NCI-H128 (cell line): ENCODE measurements at regions not wholly inside any gene's neighbourhood (a gene's known extent, or its start where the extent isn't known, plus 50 kb on each side); places are given as distances from the start of the nearest gene placed in this dataset.

Source experiments
- DNase-seq: peaks from one replicate; lab custom pipeline; 2025; ENCODE audit not compliant: unreplicated experiment; lab: John Stamatoyannopoulos, UW

DNA sequence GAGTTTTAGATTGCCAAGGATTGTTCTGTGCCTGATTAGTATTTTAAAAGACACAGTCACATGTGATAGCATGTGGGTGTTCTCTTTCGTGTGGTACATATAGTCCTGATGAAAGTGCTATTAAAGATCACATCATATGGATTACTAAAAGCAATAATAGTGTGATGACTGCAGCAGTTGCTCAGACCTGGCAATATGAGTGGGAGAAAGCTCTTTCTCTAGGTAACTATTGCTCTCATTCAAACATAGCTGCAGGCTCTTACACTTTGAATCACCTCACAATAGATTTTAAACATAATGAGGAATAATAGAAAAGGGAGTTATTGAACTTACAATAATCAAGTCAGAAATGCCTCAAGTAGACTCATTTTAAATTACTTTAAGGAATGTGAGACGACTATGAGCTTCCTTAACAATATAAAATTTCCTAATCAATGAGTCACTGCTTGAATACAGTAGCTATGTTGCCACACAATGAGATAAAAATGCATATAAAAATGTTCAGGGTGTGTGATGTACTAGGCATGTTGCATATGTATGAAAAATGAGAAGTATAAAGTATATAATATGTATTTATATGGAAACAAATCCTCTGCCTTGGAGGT lies 452.1 kb downstream of the TMX3 start:
- DNase-seq, result no peak

DNA sequence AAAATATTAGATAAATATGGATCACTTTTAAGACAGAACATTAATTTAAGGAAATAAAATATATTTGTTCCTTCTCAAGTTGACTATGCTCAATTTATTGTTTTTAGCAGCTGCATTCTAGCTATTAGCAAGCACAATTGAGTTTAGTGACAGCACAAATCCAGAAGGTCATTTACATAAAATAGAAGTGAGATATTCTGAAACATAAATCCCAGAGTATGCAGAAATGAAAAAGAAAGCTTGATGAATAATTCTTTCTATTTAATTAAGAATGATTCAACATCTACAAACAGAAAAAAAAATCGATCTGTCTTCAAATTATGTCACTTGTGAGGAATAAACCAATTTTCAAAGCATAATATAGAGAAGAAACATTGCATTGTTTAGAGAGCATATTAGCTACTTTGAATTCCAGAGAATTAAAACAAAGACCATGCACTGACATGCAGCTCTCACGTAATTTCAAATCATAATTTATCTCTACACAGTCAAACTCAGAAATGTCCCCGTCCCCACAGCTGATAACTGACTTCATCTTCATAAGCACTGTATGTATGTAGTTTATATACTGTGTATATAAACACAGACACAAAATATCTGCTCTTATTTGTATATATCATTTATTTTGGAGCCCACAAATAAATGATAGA lies 458.4 kb downstream of the TMX3 start:
- no peak for DNase-seq

DNA sequence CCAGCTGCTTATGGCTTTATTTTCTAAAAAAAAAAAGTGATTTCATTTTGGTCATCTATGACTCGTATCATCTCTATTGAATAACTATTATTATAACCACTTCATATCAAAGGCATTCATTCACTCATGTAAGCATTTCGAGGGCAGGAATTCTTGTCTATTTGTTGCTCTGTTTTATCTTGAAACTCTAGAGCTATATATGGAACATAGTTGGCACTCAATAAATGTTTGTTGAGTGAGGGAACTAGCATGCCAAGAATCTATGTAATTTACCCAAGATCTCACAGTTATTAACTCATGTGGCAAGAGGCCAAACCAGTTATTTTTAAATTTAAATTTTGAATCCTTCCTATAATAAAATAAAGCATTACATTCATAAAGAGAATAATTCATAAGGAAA lies 470.1 kb downstream of the TMX3 start:
- no peak for DNase-seq

DNA sequence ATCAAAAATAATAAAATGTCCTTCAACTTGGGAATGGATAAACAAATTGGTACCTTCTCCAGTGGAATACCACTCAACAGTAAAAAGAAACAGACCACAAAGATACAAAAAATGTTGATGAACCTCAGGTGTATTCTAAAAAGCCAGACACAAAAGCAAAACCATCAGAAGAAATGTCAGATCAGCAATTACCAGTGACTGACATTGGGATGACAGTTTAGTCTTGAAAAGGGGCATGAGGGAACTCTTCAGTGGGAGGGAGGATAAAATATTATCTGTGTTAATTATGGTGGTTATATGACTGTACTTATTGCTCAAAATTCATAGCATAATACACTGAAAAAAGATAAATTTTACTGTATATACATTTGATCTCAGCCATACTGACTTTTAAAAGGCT lies 473.0 kb downstream of the TMX3 start:
- DNase-seq, result no peak

DNA sequence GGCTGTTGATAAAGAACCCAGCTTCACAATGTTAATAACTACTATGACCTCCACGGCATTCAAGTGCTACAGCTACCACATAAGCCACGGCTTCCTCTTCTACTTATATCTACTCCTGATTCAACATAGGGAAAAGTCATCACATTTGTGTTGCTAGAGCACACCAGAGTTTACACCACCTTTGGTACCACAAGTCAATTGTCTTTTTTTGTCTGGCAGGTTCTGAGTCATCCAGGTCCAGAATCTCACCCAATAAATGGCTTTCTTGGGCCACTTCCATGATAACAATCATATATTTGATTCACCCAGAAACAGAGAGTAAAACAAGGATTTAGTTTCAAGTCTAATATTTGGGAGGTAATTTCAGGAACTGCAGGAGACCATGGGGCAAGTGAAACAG lies 480.2 kb downstream of the TMX3 start:
- no peak for DNase-seq

DNA sequence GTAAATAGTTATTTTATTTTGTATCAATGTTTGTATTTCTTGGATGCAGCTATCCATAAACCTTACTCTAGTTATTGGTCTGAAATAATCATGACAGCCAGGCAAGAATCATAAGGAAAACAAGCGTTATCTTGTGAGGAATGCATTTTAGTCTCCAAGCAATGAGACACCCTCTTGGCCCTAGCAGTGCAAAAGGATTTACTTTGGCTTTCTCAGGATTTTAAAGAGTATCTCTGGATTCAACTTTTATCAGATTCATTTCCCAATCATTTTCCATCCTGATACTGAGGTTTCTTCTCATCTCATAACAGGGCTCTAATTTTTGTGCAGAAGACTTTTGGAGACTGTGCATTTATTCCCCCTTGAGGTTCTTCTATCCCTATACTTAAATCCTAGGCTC lies 480.8 kb downstream of the TMX3 start:
- DNase-seq, result no peak

DNA sequence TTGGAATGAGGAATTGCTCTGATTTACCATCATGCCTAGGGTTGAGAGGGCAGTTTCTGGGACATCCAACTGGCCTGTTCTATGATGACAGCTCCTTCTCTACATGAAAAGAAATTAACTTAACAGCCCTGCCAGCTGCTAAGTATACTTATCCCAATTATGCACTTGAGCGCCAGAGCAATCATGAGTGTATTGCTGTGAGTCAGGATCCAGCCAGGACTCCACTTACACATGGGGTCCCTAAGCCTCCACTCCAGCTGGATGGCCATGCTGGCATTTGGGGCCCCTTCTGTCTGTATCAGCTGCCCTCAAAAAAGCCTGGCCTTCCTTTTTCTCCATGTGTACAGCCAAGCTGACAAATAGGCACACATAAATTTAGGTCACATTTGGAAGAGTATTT lies 481.9 kb downstream of the TMX3 start:
- DNase-seq, result peak; percentile 97

DNA sequence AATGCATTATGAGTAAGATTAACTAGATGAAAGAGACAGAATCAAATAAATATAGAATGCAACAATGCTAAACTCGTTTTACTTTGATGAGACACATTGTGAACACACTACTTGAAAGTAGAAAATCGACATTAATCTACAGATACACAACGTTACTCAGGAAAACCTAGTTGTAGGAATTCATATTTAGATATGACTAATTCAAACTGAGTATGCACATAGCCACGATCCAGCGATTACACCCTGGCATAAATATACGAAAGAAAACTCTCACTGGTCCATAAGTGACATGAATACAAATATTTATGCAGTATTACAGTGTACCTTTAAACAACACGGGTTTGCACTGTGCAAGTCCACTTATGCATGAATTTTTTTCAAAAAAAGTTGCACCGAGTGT lies 485.6 kb downstream of the TMX3 start:
- DNase-seq, result no peak

DNA sequence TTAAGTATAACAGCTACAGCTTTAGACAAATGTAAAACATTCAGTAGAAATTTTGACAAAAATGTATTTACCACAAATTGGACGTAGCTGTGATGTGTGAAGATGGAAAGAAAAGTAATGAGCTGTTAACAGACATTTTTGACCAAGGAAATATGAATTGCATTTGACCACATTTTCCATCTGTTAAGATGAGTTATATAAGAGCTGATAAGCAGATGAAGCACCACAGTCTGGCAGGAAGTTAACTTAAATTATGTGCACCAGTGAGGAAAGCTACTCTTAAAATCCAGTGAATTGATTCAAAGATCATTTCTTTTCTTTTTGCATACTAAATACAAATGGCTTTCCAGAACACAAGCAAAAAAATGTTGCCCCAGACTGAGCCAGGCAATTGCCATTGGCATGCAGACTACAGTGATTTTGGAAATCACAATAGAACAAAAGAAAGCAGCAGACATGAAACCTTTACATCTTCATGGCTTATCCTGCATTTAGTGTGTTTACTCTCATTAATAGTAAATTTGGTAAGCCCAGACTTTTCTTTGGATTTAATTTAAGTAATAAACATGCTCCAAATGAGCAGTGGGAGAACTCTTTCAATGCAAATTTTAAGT lies 493.7 kb downstream of the TMX3 start:
- DNase-seq, result no peak

DNA sequence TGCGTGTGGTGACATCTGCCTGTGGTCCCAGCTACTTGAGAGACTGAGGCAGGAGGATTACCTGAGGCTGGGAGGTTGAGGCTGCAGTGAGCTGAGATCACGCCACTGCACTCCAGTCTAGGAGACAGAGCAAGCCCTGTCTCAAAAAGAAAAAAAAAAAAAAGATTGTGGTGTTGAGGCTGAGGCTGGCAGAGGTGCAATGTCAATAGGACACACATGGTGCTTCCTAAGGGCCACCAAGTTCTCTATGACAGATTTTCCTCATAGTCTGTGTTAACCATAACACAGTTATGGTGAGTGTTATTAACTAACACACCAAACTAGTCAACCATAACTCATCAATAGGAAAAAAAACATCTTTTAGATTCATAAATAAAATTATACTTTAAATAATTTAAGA lies 494.4 kb downstream of the TMX3 start:
- no peak for DNase-seq

DNA sequence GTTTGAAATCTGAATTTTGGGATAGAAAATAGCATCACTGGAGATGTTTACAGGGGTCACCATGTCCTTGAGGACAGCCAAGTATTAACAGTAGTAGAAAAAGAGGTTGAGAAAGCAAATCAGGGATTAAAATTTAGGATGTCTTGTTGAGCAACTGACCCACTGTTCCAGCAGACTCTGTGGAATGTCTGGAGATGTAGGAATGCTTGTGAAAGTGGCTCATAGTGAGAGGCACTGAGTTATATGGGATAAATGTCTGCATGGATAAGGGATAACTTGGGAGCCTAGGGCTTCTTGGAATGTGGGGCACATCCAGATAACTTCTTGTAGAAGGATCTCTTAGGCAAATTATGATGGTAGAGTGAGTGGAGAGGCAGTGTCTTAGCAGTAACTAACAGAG lies 495.0 kb downstream of the TMX3 start:
- DNase-seq, result no peak

DNA sequence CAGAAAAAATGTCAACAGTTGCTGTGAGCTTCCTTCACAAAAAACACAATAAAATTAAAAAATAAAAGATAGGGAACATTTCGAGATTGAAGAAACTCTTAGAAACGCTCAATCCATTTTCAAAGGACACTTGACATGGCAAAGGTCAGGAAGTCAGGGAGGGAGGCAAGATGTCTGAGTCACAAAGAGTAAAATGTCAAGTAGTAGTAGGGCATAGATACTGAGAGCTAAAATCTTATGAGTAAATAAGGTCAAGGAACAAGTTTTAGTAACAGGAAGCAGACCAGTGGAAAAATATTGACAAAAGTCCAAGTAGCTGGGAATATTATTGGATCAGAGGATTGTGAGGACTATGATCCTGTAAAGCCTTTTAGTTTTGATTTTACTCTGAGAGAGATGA lies 495.6 kb downstream of the TMX3 start:
- no peak for DNase-seq

DNA sequence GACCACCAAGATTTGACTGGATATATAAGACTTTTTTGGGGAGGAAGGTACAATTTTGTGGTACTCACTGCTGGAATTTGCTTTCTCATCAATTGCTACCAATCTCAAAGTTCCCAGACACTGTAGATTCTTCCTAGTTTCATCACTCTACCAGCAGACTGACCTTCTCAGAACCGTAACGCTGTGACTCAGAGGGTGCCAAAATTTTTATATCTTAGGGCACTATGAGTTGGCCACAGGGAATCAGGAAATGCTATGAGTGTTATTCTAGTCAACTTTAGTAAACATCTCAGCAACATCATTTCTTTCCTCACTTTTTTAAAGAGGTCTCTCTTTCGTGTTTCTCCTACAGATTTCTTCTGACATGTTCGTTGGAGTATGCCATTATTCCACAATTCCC lies 499.0 kb downstream of the TMX3 start:
- no peak for DNase-seq

DNA sequence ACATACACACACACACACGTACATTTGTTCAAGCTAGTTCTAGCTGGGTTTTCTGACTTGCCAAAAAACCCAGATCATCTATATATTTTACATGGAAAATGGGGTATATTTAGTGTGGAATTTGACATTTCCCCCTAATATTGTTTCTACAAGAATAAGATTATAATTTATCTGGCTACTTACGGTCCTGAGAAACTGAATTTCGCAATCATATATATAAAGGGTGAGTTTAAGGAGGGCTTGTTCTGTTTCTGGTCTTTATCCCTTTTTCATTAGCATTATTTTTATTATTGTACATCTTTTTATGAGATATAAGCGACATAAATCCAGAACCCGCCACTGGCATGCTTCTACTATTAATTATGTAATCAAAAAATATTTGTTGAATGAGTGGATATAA lies 528.9 kb downstream of the TMX3 start:
- DNase-seq, result no peak

DNA sequence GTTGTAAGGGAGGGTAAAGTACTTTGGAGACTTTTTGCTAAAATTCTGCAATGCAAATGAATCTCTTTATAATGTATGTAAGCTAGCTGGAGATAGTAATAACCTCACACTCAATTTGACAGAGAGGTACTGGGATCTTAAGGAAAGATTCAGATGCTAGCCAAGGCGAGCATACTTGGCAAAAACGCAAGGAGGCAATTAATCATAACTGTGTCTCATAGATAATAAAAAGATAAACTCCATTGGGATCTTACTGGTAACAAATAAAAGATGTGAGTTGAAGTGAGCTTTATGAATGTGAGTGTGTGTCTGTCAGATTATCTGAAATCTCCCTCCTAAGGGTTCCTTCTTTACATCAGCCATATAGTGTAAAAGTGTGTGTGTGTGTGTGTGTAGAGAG lies 533.0 kb downstream of the TMX3 start:
- no peak for DNase-seq

DNA sequence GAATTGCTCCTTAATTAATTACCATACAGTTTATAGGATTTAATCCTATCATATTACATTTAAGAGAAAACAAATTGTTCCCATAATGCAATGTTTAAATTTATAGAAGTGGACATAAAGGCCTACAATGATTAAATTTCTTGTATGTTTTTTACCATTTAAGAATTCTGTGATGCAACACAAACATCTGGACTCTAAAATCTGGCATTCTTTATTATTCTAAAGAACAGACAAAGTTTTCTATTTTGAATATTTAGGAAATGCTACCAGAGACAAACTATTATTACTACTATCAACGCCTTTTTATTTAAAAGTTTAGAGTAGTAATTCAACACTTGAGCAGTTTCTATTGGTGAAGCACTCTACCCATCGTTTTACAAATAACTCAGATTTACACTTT lies 535.1 kb downstream of the TMX3 start:
- no peak for DNase-seq

DNA sequence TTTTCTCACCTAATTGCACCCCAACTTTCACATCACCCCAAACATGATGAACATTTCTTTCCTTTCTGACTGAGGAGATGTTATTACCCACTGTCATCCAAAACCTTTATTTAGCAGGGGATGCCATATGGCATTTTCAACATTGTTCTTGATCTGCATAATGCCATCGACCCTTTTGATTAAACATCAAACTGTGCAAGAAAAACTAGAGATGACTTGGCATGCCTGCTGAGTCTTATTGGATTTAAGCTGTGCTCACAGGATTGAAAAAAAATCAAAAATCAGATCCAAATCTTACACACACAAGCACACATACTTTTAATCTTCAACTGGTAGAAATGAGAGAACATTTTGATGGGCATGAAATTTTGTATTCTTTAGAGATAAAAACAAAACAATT lies 536.0 kb downstream of the TMX3 start:
- no peak for DNase-seq

DNA sequence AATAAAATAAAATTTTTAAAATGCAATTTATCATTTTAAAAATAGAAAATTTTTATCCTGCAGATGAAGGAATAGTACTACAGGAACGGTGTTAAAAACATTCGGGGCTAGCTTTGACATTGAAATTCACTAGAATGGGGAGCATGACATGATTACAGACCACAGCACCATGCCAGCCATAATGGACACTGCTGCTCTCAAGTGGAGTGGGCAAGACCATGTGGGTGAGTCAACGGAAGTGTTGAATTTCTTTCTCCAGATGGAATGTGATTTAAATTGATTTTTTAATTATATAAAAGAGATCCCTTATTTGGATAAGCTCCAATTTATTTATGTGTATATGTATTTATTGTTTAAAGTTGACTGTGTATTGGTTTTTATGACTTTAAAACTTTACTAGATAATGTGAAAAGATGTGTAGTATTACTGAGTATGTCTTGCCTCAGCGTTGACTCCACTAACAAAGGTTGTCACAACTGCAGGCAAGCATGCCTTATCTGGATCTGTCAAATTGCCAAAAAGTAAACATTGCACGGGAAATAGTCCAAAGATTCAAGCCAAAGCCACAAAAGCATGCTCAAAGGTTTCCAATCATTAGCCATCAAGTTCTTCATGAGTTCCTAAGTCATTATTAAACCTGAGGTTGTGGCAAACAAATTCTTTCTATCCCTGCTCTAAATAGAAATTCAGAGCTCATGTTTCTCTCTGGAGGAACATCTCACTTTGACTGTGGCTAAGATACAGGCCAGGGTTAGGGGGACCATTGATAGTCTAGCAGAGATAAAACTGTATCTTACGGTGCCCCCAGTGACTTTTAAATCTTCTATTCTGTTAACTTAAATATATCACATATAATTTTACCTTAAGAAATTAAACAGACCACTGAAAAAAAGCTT lies 536.9 kb downstream of the TMX3 start:
- DNase-seq, result no peak

DNA sequence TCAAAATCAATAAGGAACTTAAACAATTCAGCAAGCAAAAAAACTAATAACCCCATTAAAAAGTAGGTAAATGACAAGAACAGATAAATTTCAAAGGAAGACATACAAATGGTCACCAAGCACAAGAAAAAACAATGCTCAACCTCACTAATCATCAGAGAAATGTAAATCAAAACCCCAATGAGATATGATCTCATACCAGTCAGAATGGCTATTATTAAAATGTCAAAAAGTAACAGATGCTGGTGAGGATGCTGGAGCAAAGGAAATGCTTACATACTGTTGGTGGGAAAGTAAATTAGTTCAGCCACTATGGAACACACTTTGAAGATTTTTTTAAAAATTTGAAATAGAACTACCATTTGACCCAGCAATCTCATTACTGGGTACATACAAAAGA lies 538.0 kb downstream of the TMX3 start:
- no peak for DNase-seq

DNA sequence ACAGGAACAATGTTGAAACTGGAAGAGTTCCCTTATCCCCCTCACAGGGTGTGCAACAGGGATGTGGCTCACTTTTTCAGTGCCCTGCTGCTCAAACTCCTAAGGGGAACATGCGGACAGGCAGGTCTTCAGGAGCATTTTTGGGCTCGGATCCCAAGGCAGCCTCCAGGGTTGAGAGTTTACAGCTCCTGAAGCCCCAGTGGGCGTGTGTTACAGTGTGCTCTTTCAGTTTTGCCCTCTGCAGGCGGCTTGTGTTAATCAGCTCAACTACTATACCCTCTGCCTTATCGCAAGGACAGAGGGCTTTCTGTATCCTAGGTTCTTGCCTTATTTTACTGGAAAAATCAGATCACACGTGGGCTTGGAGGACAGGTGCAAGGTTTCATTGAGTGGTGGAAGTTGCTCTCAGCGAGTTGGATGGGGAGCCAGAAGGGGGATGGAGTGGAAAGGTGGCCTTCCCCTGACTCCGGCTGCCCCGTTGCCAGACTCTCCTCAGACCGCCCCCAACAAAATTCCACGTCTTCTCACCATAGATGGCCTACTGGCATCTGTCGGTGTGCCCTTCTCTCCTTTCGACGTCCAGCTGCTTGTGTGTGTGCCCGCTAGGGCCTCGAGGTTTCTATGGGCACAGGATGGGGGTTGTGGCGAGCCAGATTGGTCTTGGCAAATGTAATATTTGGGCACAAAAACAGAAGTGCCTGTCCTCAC lies 541.9 kb downstream of the TMX3 start:
- no peak for DNase-seq

DNA sequence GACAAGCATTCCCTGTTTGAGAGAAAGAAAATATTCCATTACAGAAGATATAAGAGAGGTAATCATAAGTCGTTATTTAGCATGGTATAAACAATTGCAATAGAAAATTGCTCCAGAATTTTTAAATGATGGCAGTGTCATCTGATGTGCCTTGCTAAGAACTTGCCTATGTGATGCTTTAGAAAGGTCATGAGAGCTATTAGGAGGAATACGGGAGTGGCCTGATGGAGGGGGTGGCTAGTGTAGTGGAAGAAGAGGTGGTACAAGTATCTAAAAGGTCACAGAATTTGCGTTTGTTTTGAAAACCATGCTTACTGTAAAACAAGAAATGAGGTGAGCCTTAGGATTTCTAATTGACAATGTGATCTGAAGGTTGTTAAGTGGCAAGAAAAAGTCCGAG lies 550.0 kb downstream of the TMX3 start:
- DNase-seq, result no peak
